GM12891 (cell line): ENCODE measurements at regions not wholly inside any gene's neighbourhood (a gene's known extent, or its start where the extent isn't known, plus 50 kb on each side); places are given as distances from the start of the nearest gene placed in this dataset.

ENCODE experiments used
- PAX5 ChIP-seq: IDR thresholded peaks from 2 replicates; pipeline ENCODE4 v1.6.1; 2011; ENCODE audit warnings: low read length, moderate library complexity, mild to moderate bottlenecking; ENCODE audit not compliant: insufficient read depth, severe bottlenecking
- POLR2A ChIP-seq: IDR thresholded peaks from 2 replicates; pipeline ENCODE4 v1.6.1; 2011; ENCODE audit warnings: low read depth, low read length, control low read depth
- POLR2AphosphoS5 ChIP-seq: IDR thresholded peaks from 2 replicates; pipeline ENCODE4 v1.6.1; 2011; ENCODE audit warnings: low read depth, low read length, control low read depth
- POU2F2 ChIP-seq: IDR thresholded peaks from 2 replicates; pipeline ENCODE4 v1.6.1; 2011; ENCODE audit warnings: low read depth, mild to moderate bottlenecking, control low read depth, low read length, moderate library complexity
- SPI1 ChIP-seq: IDR thresholded peaks from 2 replicates; pipeline ENCODE4 v1.6.1; 2011; ENCODE audit warnings: low read depth, low read length, control low read depth

GRCh38 chr11:130554241-130555055 lies 106.0 kb downstream of the ADAMTS15 start:
- TF ChIP-seq POLR2AphosphoS5 (no peak), POLR2A (no peak), SPI1 (no peak), POU2F2 (no peak), PAX5 (no peak)
